Rectal smooth muscle tissue (tissue), 1 donor: ENCODE measurements at regions not wholly inside any gene's neighbourhood (a gene's known extent, or its start where the extent isn't known, plus 50 kb on each side); places are given as distances from the start of the nearest gene placed in this dataset.

ENCODE experiments used
- H3K27ac ChIP-seq: one replicate; pipeline ENCODE4 v1.7.0; 2013; ENCODE audit warnings: low read depth, low read length, inconsistent platforms
- H3K27me3 ChIP-seq: one replicate; pipeline ENCODE4 v1.7.0; 2013; ENCODE audit warnings: low read length; ENCODE audit not compliant: control insufficient read depth, insufficient read depth
- H3K36me3 ChIP-seq: one replicate; pipeline ENCODE4 v1.7.0; 2013; ENCODE audit warnings: low read length; ENCODE audit not compliant: control insufficient read depth, insufficient read depth
- H3K4me1 ChIP-seq: one replicate; pipeline ENCODE4 v1.7.0; 2013; ENCODE audit warnings: low read length; ENCODE audit not compliant: control insufficient read depth, insufficient read depth
- H3K4me3 ChIP-seq: one replicate; pipeline ENCODE4 v1.7.0; 2013; ENCODE audit warnings: low read length
- H3K9ac ChIP-seq: one replicate; pipeline ENCODE4 v1.7.0; 2013; ENCODE audit warnings: low read length

GRCh38 chr14:26996246-26996645 is 398.4 kb upstream of the NOVA1 start:
- H3K27me3 ChIP-seq: no peaks in the 10 kb centered on the region

GRCh38 chr14:27002179-27002578 is 404.3 kb upstream of the NOVA1 start:
- H3K4me1 ChIP-seq: no peaks in the 10 kb centered on the region
- no peaks in the 10 kb centered on the region for H3K36me3 ChIP-seq
- no peaks in the 10 kb centered on the region for H3K27me3 ChIP-seq
- no peak overlapping the region for H3K4me3 ChIP-seq
- H3K9ac ChIP-seq: no peak overlapping the region
- no peak overlapping the region for H3K27ac ChIP-seq

More at GRCh38 chr14:26996246-26996645, 398.4 kb upstream of the NOVA1 start:
- H3K9ac ChIP-seq: no peak overlapping the region
- H3K27ac ChIP-seq: no peak overlapping the region
- H3K4me3 ChIP-seq: no peak overlapping the region
- H3K4me1 ChIP-seq: no peaks in the 10 kb centered on the region
- no peaks in the 10 kb centered on the region for H3K36me3 ChIP-seq

- H3K36me3 ChIP-seq: no peaks in the 10 kb centered on the region
- H3K4me3 ChIP-seq: no peak overlapping the region
- no peak overlapping the region for H3K27ac ChIP-seq
- no peak overlapping the region for H3K9ac ChIP-seq
- no peaks in the 10 kb centered on the region for H3K27me3 ChIP-seq
- H3K4me1 ChIP-seq: no peaks in the 10 kb centered on the region
Measured at GRCh38 chr14:27006570-27006969, 408.7 kb upstream of the NOVA1 start.

GRCh38 chr14:27008187-27008586 is 410.4 kb upstream of the NOVA1 start:
- H3K36me3 ChIP-seq: no peaks in the 10 kb centered on the region
- H3K9ac ChIP-seq: no peak overlapping the region
- no peaks in the 10 kb centered on the region for H3K27me3 ChIP-seq
- H3K27ac ChIP-seq: no peak overlapping the region
- H3K4me1 ChIP-seq: no peaks in the 10 kb centered on the region
- no peak overlapping the region for H3K4me3 ChIP-seq

GRCh38 chr14:27012641-27013040 is 414.8 kb upstream of the NOVA1 start:
- Histone ChIP-seq H3K4me3 (no peak overlapping the region), H3K4me1 (no peaks in the 10 kb centered on the region), H3K9ac (no peak overlapping the region), H3K27me3 (no peaks in the 10 kb centered on the region), H3K27ac (no peak overlapping the region), H3K36me3 (no peaks in the 10 kb centered on the region)

GRCh38 chr14:27013678-27014077 is 415.8 kb upstream of the NOVA1 start:
- Histone ChIP-seq H3K27ac (no peak overlapping the region), H3K9ac (no peak overlapping the region), H3K36me3 (no peaks in the 10 kb centered on the region), H3K27me3 (no peaks in the 10 kb centered on the region), H3K4me1 (no peaks in the 10 kb centered on the region), H3K4me3 (no peak overlapping the region)

GRCh38 chr14:27015065-27015464 is 417.2 kb upstream of the NOVA1 start:
- Histone ChIP-seq H3K9ac (no peak overlapping the region), H3K36me3 (no peaks in the 10 kb centered on the region), H3K4me3 (no peak overlapping the region), H3K27me3 (no peaks in the 10 kb centered on the region), H3K4me1 (no peaks in the 10 kb centered on the region), H3K27ac (no peak overlapping the region)

GRCh38 chr14:27025648-27026047 is 427.8 kb upstream of the NOVA1 start:
- H3K9ac ChIP-seq: no peak overlapping the region
- no peaks in the 10 kb centered on the region for H3K4me1 ChIP-seq
- H3K4me3 ChIP-seq: no peak overlapping the region

GRCh38 chr14:27026097-27026496 is 428.3 kb upstream of the NOVA1 start:
- Histone ChIP-seq H3K36me3 (no peaks in the 10 kb centered on the region), H3K4me3 (no peak overlapping the region), H3K9ac (no peak overlapping the region), H3K27me3 (no peaks in the 10 kb centered on the region), H3K4me1 (no peaks in the 10 kb centered on the region), H3K27ac (no peak overlapping the region)

More at GRCh38 chr14:27025648-27026047, 427.8 kb upstream of the NOVA1 start:
- Histone ChIP-seq H3K27ac (no peak overlapping the region), H3K36me3 (no peaks in the 10 kb centered on the region), H3K27me3 (no peaks in the 10 kb centered on the region)

- Histone ChIP-seq H3K27me3 (no peaks in the 10 kb centered on the region), H3K4me1 (no peaks in the 10 kb centered on the region), H3K27ac (no peak overlapping the region), H3K36me3 (no peaks in the 10 kb centered on the region), H3K4me3 (no peak overlapping the region), H3K9ac (no peak overlapping the region)
Measured at GRCh38 chr14:27040552-27040951, 442.7 kb upstream of the NOVA1 start.

- Histone ChIP-seq H3K27ac (no peak overlapping the region), H3K9ac (no peak overlapping the region), H3K27me3 (no peaks in the 10 kb centered on the region), H3K4me1 (no peaks in the 10 kb centered on the region), H3K36me3 (no peaks in the 10 kb centered on the region), H3K4me3 (no peak overlapping the region)
Measured at GRCh38 chr14:27049701-27050100, 451.9 kb upstream of the NOVA1 start.

- Histone ChIP-seq H3K9ac (no peak overlapping the region), H3K36me3 (no peaks in the 10 kb centered on the region), H3K27ac (no peak overlapping the region), H3K4me1 (no peaks in the 10 kb centered on the region), H3K4me3 (no peak overlapping the region), H3K27me3 (no peaks in the 10 kb centered on the region)
Measured at GRCh38 chr14:27050208-27050607, 452.4 kb upstream of the NOVA1 start.

GRCh38 chr14:27056586-27056985 is 458.8 kb upstream of the NOVA1 start:
- H3K36me3 ChIP-seq: no peaks in the 10 kb centered on the region
- no peak overlapping the region for H3K9ac ChIP-seq
- H3K4me1 ChIP-seq: no peaks in the 10 kb centered on the region
- H3K27me3 ChIP-seq: no peaks in the 10 kb centered on the region
- H3K27ac ChIP-seq: no peak overlapping the region
- H3K4me3 ChIP-seq: no peak overlapping the region
